ENCODE measurements at regions not wholly inside any gene's neighbourhood (a gene's known extent, or its start where the extent isn't known, plus 50 kb on each side); places are given as distances from the start of the nearest gene placed in this dataset.

DNA sequence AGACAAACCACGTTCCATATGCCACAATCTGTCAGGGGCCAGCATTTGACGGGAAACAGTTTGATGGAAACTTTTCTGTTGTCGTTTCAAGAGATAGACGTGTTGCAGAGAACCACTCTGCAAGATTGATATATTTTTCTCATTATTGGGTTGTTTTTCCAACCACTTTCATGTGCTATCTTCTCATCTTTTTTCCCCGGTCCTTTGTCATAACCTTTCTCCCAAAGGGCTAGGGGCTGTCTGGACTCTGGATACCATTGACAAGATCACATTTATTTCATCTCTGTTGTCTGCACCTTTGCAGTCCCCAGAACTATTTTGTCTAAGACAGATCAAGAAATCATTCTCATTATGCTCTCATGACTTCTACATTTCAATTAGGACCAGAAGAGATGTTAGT lies 57.6 kb upstream of the SLC25A26 start:
- TF ChIP-seq, protein P1, sequence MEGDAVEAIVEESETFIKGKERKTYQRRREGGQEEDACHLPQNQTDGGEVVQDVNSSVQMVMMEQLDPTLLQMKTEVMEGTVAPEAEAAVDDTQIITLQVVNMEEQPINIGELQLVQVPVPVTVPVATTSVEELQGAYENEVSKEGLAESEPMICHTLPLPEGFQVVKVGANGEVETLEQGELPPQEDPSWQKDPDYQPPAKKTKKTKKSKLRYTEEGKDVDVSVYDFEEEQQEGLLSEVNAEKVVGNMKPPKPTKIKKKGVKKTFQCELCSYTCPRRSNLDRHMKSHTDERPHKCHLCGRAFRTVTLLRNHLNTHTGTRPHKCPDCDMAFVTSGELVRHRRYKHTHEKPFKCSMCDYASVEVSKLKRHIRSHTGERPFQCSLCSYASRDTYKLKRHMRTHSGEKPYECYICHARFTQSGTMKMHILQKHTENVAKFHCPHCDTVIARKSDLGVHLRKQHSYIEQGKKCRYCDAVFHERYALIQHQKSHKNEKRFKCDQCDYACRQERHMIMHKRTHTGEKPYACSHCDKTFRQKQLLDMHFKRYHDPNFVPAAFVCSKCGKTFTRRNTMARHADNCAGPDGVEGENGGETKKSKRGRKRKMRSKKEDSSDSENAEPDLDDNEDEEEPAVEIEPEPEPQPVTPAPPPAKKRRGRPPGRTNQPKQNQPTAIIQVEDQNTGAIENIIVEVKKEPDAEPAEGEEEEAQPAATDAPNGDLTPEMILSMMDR (IDR thresholded peaks at IDR 0.05) = no peak
- no peak for TF ChIP-seq SIN3A (IDR thresholded peaks at IDR 0.05; ENCODE audit: borderline replicate concordance, insufficient read depth, low read depth, low read length)
- TF ChIP-seq, protein P2, sequence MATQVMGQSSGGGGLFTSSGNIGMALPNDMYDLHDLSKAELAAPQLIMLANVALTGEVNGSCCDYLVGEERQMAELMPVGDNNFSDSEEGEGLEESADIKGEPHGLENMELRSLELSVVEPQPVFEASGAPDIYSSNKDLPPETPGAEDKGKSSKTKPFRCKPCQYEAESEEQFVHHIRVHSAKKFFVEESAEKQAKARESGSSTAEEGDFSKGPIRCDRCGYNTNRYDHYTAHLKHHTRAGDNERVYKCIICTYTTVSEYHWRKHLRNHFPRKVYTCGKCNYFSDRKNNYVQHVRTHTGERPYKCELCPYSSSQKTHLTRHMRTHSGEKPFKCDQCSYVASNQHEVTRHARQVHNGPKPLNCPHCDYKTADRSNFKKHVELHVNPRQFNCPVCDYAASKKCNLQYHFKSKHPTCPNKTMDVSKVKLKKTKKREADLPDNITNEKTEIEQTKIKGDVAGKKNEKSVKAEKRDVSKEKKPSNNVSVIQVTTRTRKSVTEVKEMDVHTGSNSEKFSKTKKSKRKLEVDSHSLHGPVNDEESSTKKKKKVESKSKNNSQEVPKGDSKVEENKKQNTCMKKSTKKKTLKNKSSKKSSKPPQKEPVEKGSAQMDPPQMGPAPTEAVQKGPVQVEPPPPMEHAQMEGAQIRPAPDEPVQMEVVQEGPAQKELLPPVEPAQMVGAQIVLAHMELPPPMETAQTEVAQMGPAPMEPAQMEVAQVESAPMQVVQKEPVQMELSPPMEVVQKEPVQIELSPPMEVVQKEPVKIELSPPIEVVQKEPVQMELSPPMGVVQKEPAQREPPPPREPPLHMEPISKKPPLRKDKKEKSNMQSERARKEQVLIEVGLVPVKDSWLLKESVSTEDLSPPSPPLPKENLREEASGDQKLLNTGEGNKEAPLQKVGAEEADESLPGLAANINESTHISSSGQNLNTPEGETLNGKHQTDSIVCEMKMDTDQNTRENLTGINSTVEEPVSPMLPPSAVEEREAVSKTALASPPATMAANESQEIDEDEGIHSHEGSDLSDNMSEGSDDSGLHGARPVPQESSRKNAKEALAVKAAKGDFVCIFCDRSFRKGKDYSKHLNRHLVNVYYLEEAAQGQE (IDR thresholded peaks at IDR 0.05; ENCODE audit: insufficient read depth in 1 of 2, low read depth in 2 of 2, low read length in 1 of 2) = no peak
